Mesothelial cell of epicardium (in vitro differentiated cells): ENCODE measurements at regions not wholly inside any gene's neighbourhood (a gene's known extent, or its start where the extent isn't known, plus 50 kb on each side); places are given as distances from the start of the nearest gene placed in this dataset.
A peak's percentile ranks its signal among the peaks of the same experiment; 100 is the strongest.

Experiments
- DNase-seq, 2 experiments: peaks; one replicate each; pipeline ENCODE4 v3.0.0; 2021; ENCODE audit warnings: low spot score in 2 of 2; ENCODE audit not compliant: unreplicated experiment in 2 of 2
- H3K27ac Mint-ChIP-seq: 2 replicates; pipeline ENCODE4 v1.8.0; 2021; ENCODE audit warnings: mixed read lengths
- H3K27me3 Mint-ChIP-seq: 2 replicates; pipeline ENCODE4 v1.8.0; 2021; ENCODE audit warnings: low read depth, mixed read lengths
- H3K36me3 Mint-ChIP-seq: 2 replicates; pipeline ENCODE4 v1.8.0; 2021; ENCODE audit warnings: mixed read lengths
- H3K4me1 Mint-ChIP-seq: 2 replicates; pipeline ENCODE4 v1.8.0; 2021; ENCODE audit warnings: mixed read lengths
- H3K4me3 Mint-ChIP-seq: 2 replicates; pipeline ENCODE4 v1.8.0; 2021; ENCODE audit warnings: mild to moderate bottlenecking, moderate library complexity, mixed read lengths
- H3K9me3 Mint-ChIP-seq: 2 replicates; pipeline ENCODE4 v1.8.0; 2021; ENCODE audit warnings: mixed read lengths
- TF ChIP-seq, protein P1 (sequence below): fragments of 200-600 bp; sonication (generic); IDR thresholded peaks from one replicate; pipeline ENCODE4 v1.5.0; 2021; ENCODE audit warnings: antibody characterized with exemption; ENCODE audit not compliant: unreplicated experiment

DNA sequence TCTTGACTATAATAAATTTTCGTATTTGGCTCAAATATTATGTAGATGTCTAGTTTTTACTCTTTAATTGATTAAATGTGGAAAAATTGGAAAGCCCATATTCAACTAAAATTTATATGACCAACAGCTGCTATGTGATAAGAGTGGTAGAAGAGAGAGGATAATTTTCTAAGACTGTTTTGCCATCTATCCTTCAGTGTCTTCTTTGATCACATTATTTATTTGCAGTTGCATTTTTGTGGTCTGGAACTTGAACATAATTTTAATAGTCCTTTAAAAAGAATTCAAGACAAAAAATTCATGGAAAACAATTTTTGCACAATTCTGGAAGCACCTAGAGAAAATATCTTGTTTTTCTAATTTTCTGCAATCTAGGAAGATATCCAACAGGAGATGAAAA is 213.3 kb upstream of the THBS1 start:
- Mint-ChIP-seq H3K4me3 (no peak overlapping the region), H3K4me1 (peaks cover 29% of the 10 kb centered on the region)

DNA sequence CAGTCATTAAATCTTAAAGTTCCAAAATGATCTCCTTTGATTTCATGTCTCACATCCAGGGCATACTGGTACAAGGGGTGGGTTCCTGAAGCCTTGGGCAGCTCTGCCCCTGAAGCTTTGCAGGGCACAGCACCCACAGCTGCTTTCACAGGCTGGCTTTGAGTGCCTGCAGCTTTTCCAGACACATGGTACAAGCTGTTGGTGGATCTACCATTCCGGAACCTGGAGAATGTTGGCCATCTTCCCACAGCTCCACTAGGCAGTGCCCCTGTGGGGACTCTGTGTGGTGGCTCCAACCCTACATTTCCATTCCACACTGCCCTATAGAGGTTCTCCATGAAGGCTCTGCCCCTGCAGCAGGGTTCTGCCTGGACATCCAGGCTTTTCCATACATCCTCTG is 211.1 kb upstream of the THBS1 start:
- Mint-ChIP-seq H3K4me1 (peaks cover 7% of the 10 kb centered on the region), H3K27ac (no peak overlapping the region), H3K36me3 (peaks cover 13% of the 10 kb centered on the region), H3K9me3 (peaks cover 32% of the 10 kb centered on the region), H3K27me3 (no peaks in the 10 kb centered on the region), H3K4me3 (no peak overlapping the region)
- no peak for DNase-seq
- TF ChIP-seq, protein P1, sequence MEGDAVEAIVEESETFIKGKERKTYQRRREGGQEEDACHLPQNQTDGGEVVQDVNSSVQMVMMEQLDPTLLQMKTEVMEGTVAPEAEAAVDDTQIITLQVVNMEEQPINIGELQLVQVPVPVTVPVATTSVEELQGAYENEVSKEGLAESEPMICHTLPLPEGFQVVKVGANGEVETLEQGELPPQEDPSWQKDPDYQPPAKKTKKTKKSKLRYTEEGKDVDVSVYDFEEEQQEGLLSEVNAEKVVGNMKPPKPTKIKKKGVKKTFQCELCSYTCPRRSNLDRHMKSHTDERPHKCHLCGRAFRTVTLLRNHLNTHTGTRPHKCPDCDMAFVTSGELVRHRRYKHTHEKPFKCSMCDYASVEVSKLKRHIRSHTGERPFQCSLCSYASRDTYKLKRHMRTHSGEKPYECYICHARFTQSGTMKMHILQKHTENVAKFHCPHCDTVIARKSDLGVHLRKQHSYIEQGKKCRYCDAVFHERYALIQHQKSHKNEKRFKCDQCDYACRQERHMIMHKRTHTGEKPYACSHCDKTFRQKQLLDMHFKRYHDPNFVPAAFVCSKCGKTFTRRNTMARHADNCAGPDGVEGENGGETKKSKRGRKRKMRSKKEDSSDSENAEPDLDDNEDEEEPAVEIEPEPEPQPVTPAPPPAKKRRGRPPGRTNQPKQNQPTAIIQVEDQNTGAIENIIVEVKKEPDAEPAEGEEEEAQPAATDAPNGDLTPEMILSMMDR: no peak

More for the DNA sequence above, 213.3 kb upstream of the THBS1 start:
- Mint-ChIP-seq H3K27ac (no peak overlapping the region), H3K36me3 (peaks cover 13% of the 10 kb centered on the region), H3K27me3 (no peaks in the 10 kb centered on the region), H3K9me3 (peaks cover 29% of the 10 kb centered on the region)
- TF ChIP-seq, protein P1: no peak
- no peak for DNase-seq

DNA sequence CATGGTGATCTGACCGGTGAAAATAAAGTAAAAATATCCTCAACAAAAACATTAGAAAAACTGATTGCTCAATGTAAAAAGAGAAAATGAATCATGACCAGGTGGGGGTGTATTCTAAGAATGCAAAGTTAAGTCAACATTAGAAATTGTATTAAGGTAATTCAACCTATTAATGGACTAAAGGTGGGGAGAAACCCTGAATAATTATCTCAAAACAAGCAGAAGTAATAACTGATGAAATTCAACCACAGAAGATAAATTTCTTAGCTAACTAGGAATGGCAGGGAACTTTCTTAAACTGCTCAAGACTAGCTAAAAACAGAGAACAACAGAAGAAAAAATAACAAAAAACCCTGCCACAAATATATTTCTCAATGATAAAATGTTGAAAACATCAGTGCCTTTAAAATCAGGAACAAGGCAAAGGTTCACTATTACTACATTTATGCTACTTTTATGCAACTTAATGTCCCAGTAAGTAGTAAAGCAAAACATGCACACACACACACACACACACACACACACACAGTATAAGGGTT is 204.4 kb upstream of the THBS1 start:
- peaks cover 6% of the 10 kb centered on the region for H3K36me3 Mint-ChIP-seq
- peak overlapping the region; percentile 26 for H3K27ac Mint-ChIP-seq
- peaks cover 27% of the 10 kb centered on the region for H3K9me3 Mint-ChIP-seq
- H3K4me1 Mint-ChIP-seq: peaks cover 8% of the 10 kb centered on the region
- TF ChIP-seq, protein P1: no peak
- DNase-seq: no peak
- H3K27me3 Mint-ChIP-seq: no peaks in the 10 kb centered on the region
- H3K4me3 Mint-ChIP-seq: no peak overlapping the region

DNA sequence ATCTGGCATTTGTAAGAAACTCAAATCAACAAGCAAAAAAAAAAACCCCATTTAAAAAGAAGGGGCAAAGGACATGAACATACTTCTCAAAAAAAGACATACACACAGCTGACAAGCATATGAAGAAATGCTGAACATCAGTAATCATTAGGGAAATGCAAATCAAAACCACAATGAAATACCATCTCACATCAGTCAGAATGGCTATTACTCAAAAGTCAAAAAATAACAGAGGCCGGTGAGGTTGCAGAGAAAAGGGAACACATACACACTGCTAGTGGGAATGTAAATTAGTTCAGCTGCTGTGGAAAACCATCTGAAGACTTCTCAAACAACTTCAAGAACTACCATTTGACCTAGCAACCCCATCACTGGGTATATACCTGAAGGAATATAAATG is 199.4 kb upstream of the THBS1 start:
- H3K4me1 Mint-ChIP-seq: peaks cover 4% of the 10 kb centered on the region
- no peak overlapping the region for H3K27ac Mint-ChIP-seq
- TF ChIP-seq, protein P1: no peak
- peaks cover 15% of the 10 kb centered on the region for H3K9me3 Mint-ChIP-seq
- no peak for DNase-seq
- no peaks in the 10 kb centered on the region for H3K36me3 Mint-ChIP-seq
- H3K27me3 Mint-ChIP-seq: no peaks in the 10 kb centered on the region
- H3K4me3 Mint-ChIP-seq: no peak overlapping the region

DNA sequence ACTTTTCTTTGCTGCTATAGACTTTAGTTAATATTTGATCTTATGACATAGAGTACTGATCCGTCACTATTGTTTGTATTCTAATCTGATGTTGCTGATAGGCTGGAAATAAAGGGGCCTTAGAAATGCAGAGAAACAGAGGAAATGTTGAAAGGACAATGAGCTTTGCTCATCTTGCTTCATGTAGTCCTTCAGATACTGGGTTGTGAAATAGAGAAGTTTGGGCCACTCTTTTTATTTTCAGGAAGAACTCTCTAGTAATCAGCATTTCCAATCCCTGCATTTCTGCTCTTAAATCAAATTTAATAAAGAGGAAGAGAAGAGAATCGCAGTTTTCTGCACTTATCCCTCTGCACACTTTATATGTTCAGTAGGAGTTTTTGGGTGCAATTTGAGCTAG is 192.8 kb upstream of the THBS1 start:
- H3K4me1 Mint-ChIP-seq: peaks cover 16% of the 10 kb centered on the region

More for the DNA sequence above, 192.8 kb upstream of the THBS1 start:
- H3K4me3 Mint-ChIP-seq: no peak overlapping the region
- no peak for DNase-seq
- TF ChIP-seq, protein P1: no peak
- H3K27me3 Mint-ChIP-seq: no peaks in the 10 kb centered on the region
- no peaks in the 10 kb centered on the region for H3K36me3 Mint-ChIP-seq
- no peak overlapping the region for H3K27ac Mint-ChIP-seq
- no peaks in the 10 kb centered on the region for H3K9me3 Mint-ChIP-seq
